ENCODE measurements at regions not wholly inside any gene's neighbourhood (a gene's known extent, or its start where the extent isn't known, plus 50 kb on each side); places are given as distances from the start of the nearest gene placed in this dataset.

DNA sequence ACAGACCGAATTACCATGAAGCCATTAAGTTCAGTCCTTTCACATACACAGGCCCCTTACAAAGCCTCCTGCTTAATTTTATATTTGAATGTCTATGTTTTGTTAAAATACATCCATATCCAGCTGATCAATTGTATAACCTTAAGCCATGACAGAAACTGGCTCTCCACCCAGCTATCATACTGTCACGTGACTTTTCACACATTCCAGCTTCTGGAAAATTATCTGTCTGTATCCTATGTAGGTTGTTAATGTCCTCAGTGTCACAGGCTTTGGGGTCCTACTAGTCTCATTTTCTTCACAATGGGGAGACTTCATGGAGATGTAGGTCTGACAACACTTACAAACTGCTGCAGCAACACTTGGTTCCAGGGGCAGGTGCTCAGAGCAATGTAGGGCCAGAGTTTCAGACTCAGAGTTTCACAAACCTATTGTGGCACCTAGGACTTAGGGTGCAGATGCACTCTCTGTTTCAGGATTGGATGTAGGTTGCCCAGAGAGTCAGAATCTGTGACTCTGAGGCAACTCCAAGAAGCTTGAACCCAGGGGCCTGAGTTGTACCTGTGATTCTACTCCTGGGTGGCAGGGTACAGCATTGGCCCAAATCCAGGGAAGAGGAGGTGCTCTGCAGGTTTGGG lies 69.6 kb upstream of the PCDH20 start:
- DNase-seq (ENCODE audit: low spot score) = no peak

DNA sequence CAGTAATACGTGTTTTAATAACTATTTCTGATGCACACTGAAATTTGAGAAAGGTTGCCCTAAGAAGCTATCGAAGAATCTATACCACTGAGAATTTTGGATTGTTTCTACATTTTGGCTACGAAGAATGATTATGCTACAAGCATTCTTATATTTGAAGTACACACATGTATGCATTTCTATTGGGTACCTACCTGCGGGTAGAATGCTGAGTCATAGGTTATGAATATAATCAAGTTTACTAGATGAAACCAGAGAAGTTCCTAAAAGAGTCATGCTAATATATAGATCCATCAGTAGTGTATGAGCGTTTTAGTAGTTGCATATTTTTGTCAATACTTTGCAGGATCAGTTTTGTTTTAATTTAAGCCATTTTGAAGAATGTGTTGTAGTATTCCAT lies 62.0 kb upstream of the PCDH20 start:
- DNase-seq (ENCODE audit: low spot score) = no peak

DNA sequence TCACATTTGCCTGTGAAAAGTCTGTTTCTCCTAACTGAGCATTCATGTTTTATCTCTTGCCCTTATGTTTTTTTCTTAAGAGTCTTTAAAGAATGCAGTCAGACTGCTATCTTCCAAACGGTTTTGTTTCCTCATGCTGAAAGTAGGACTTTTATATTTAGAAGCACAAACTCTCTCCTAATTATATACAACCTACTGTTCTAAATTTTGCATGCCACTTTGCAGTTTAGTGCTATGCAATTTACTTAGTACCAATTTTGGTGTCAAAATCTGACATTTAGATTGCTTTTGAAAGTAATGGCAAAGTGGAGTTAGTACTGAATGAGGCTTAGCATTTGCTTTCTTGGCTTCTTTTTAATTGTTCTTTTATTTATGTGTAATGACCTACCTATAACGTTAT lies 55.1 kb upstream of the PCDH20 start:
- no peak for DNase-seq (ENCODE audit: low spot score)

DNA sequence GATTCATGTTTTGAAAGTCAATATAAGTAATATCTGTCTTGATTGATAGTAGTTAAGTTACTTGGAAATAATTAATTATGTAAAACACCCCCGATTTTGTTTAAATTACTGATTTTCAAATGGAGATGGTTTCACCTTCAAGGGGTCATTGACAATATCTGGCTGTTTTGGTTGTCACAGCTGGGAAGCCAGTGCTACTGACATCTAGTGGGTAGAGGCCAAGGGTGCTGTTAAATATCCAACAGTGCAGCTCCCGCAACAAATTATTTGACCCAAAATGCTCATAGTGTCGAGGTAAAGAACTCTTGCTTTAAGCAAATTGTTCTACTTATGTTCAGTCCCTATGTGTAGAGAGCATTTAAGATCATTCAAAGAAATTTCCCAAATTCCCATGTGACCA lies 50.6 kb upstream of the PCDH20 start:
- DNase-seq (ENCODE audit: low spot score) = no peak

All from AG08395 (cell line).